ENCODE measurements at regions not wholly inside any gene's neighbourhood (a gene's known extent, or its start where the extent isn't known, plus 50 kb on each side); places are given as distances from the start of the nearest gene placed in this dataset.

GRCh38 chr17:71423871-71424546 is 696.8 kb upstream of the SOX9 start:
- TF ChIP-seq EZH2 (IDR thresholded peaks at IDR 0.05; ENCODE audit: low read depth) (no peak), CTCF (conservative IDR thresholded peaks at IDR 0.05) (peak; percentile 30; the same call in 1 of the 2 replicates)
- ChIA-PET POLR2A (ENCODE audit: unreplicated experiment) (interaction anchor here (0.5 to 0.6 kb wide), 3 partner anchors 657 to 1039 kb away, joined by 3 to 8 read pairs (median 4); partner anchors contain the start of gene SOX9), CTCF (no interaction called here)
- Histone ChIP-seq H3K79me2 (ENCODE audit: low read depth) (no peaks in the 10 kb centered on the region), H3K4me1 (replicated peaks; ENCODE audit: insufficient read depth) (peaks cover 24% of the 10 kb centered on the region), H4K20me1 (ENCODE audit: insufficient read depth) (no peaks in the 10 kb centered on the region), H3K27me3 (ENCODE audit: insufficient read depth, low read depth) (no peaks in the 10 kb centered on the region), H3K36me3 (ENCODE audit: low read depth) (peaks cover 3% of the 10 kb centered on the region; the same call in 1 of the 2 replicates), H3F3A (ENCODE audit: insufficient read depth, low read depth) (peaks cover 31% of the 10 kb centered on the region), H3K27ac (peak overlapping the region; percentile 96), H3K9me2 (ENCODE audit: insufficient read depth) (no peaks in the 10 kb centered on the region), H3K4me2 (peak overlapping the region; percentile 60), H2AFZ (peak overlapping the region; percentile 20; the same call in 1 of the 2 replicates), H3K9me3 (ENCODE audit: insufficient read depth, low read depth) (peaks cover 35% of the 10 kb centered on the region), H3K4me3 (0 out of 2 replicates have a peak overlapping the region, but pooled peaks have one; percentile 10)
- BruUV-seq (replicated peaks) = TSS peak; percentile 78
- intact Hi-C loops (cut with micrococcal nuclease; ENCODE audit: unreplicated experiment) = loop anchor here (1.0 to 5.0 kb wide), 5 partner anchors 11 to 998 kb away; no protein-coding TSS in a partner anchor
- peak; percentile 59 to 98 for DNase-seq

- no peak overlapping the region for H2AFZ ChIP-seq
- no peaks in the 10 kb centered on the region for H3K9me2 ChIP-seq (ENCODE audit: insufficient read depth)
- no TSS peak for BruUV-seq (replicated peaks)
- H3K27ac ChIP-seq = no peak overlapping the region
- ChIA-PET POLR2A (ENCODE audit: unreplicated experiment) (no interaction called here), CTCF (no interaction called here)
- no peaks in the 10 kb centered on the region for H3K79me2 ChIP-seq (ENCODE audit: low read depth)
- TF ChIP-seq CTCF (conservative IDR thresholded peaks at IDR 0.05) = no peak
- no peak for TF ChIP-seq EZH2 (IDR thresholded peaks at IDR 0.05; ENCODE audit: low read depth)
- no peak overlapping the region for H3K4me3 ChIP-seq
- peaks cover 23% of the 10 kb centered on the region for H3F3A ChIP-seq (ENCODE audit: insufficient read depth, low read depth)
- intact Hi-C loops (cut with micrococcal nuclease; ENCODE audit: unreplicated experiment) = no loop called here
- H3K36me3 ChIP-seq (ENCODE audit: low read depth) = no peaks in the 10 kb centered on the region; the same call in 1 of the 2 replicates
- peaks cover 28% of the 10 kb centered on the region for H3K4me1 ChIP-seq (replicated peaks; ENCODE audit: insufficient read depth)
- H4K20me1 ChIP-seq (ENCODE audit: insufficient read depth) = no peaks in the 10 kb centered on the region
- H3K4me2 ChIP-seq = no peak overlapping the region
- no peaks in the 10 kb centered on the region for H3K27me3 ChIP-seq (ENCODE audit: insufficient read depth, low read depth)
- no peak for DNase-seq
- peaks cover 36% of the 10 kb centered on the region for H3K9me3 ChIP-seq (ENCODE audit: insufficient read depth, low read depth)
Observed at GRCh38 chr17:71427801-71428200, 693.0 kb upstream of the SOX9 start.

GRCh38 chr17:71428897-71429296 is 691.9 kb upstream of the SOX9 start:
- no peak overlapping the region for H3K4me2 ChIP-seq
- H3K79me2 ChIP-seq (ENCODE audit: low read depth) = no peaks in the 10 kb centered on the region
- intact Hi-C loops (cut with micrococcal nuclease; ENCODE audit: unreplicated experiment) = no loop called here
- H3K27me3 ChIP-seq (ENCODE audit: insufficient read depth, low read depth) = no peaks in the 10 kb centered on the region
- H3K36me3 ChIP-seq (ENCODE audit: low read depth) = no peaks in the 10 kb centered on the region; the same call in 1 of the 2 replicates
- H3K27ac ChIP-seq = no peak overlapping the region
- DNase-seq = no peak
- H3F3A ChIP-seq (ENCODE audit: insufficient read depth, low read depth) = peaks cover 12% of the 10 kb centered on the region
- H3K4me1 ChIP-seq (replicated peaks; ENCODE audit: insufficient read depth) = peaks cover 18% of the 10 kb centered on the region
- H2AFZ ChIP-seq = no peak overlapping the region
- H4K20me1 ChIP-seq (ENCODE audit: insufficient read depth) = no peaks in the 10 kb centered on the region
- peaks cover 36% of the 10 kb centered on the region; the same call in 1 of the 2 replicates for H3K9me3 ChIP-seq (ENCODE audit: insufficient read depth, low read depth)
- H3K9me2 ChIP-seq (ENCODE audit: insufficient read depth) = no peaks in the 10 kb centered on the region
- CTCF ChIA-PET = no interaction called here
- POLR2A ChIA-PET (ENCODE audit: unreplicated experiment) = no interaction called here
- no TSS peak for BruUV-seq (replicated peaks)
- H3K4me3 ChIP-seq = no peak overlapping the region
- no peak for TF ChIP-seq CTCF (conservative IDR thresholded peaks at IDR 0.05)
- TF ChIP-seq EZH2 (IDR thresholded peaks at IDR 0.05; ENCODE audit: low read depth) = no peak

All from PC-9 (cell line).